SH-SY5Y (cell line): ENCODE measurements at regions not wholly inside any gene's neighbourhood (a gene's known extent, or its start where the extent isn't known, plus 50 kb on each side); places are given as distances from the start of the nearest gene placed in this dataset.

ENCODE experiments used
- GATA2 ChIP-seq: IDR thresholded peaks from 2 replicates; pipeline ENCODE4 v1.6.1; 2011; ENCODE audit warnings: mild to moderate bottlenecking, low read depth, low read length
- GATA3 ChIP-seq: IDR thresholded peaks from 2 replicates; pipeline ENCODE4 v1.6.1; 2011; ENCODE audit warnings: low read depth, mild to moderate bottlenecking, low read length, moderate library complexity

GRCh38 chr4:4607336-4608213 is 65.7 kb upstream of the STX18 start:
- TF ChIP-seq GATA3 = no peak
- TF ChIP-seq GATA2 = no peak
